ENCODE measurements at regions not wholly inside any gene's neighbourhood (a gene's known extent, or its start where the extent isn't known, plus 50 kb on each side); places are given as distances from the start of the nearest gene placed in this dataset.
A peak's percentile ranks its signal among the peaks of the same experiment; 100 is the strongest.
"Not testable (repeated sequence)": the region's sequence is repeated elsewhere in the genome, so short reads cannot be mapped to it uniquely, and the experiment has no call there.

DNA sequence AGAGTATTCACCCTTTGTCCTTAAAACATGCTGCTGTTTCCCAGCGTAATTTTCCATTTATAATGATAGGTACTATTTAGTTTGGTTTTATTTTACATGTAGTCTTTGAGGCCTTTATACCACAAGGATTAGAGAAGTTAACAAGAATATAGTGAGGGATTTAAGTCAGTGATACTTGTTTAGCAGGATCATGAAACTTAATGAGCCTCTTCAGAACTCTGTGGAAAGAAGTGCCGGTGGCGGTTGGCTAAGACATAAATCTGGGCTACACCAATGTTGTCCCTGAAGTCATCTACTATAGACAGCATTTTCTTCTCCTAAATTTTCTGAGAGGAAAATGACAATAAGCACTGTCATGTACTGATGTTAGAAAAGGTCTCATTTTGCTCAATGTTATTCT lies 1226.0 kb upstream of the SEL1L start:
- no peak for DNase-seq

DNA sequence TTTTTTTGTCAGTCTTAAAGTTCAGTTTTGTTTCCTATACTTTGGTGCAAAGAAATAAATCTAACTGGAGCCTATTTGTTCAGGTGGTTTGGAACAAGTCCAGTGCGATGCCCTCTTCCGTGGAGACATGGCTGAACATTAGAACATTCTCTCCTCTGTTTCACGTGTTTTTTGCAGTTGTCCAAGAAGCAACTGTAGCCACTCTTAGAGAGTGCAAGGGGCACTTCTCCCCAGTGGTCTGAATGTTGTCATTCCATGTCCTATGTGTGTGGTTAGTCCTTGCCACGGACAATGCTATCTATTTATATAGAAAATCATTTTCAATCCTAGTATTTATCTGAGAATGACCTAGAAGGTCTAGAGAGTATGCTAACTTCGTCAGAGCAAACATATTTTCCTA lies 1232.5 kb upstream of the SEL1L start:
- no peak for DNase-seq

DNA sequence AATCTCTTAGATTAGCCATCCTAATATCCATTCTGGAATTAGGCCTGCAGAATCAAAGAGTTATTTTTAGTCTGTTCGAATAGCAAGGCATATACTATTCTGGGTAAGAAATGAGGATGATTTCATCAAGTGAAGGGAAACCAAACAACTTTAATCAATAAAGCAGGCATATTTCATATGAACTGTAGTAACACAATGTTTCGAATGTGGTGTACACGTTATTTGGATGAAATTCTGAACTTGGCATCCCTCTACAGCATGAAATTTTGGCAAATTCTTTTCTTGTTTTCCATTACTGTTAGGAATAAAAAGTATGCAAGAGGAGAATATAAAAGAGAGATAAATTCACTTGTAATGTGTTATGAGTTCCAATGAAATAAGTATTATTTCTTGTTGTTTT lies 1233.3 kb upstream of the SEL1L start:
- DNase-seq: no peak

DNA sequence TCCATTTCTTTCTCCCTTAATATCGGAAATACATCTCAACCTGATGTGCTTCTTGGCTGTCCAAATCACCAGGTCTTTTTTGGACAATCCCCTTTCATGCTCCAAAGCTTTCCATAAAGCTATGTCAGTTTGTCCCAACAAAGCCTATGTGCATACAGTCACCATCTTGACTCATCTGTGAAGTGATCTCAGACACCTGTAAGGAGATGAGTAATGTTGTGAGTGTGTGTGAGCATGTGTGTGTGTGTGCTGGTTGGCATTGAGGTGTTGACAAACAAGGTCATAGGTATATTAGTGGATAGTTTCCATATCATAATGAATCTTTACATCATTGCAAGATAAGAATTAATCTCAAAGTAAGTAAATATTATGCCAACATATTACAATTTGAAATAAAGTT lies 1243.3 kb upstream of the SEL1L start:
- DNase-seq: no peak

DNA sequence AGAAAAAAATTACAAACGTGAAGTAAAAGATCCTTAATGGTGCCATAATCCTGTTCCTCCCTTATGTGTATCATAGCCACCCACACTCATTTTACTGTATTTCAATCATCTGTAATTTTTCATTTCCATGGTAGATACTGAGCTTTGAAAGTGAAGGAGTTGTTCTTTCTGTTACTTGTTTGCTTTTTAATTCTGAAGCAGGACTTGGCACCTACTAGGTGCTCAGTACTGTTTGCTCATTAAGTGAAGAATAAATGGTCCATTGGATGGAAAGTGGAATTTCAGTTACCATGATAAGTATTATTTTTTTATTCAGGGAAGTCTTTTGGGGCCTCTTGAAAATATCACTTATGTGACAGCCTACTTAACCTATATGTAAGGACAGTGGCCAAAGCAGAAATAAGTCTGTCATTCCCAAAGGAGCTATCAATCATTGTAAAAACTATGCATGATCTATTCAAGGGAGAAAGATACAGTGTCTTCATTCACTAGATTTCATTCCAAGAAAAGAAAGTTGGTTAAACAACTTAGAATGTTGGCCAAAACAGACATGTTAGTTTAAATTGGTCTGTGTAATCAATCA lies 1244.4 kb upstream of the SEL1L start:
- no peak for DNase-seq

DNA sequence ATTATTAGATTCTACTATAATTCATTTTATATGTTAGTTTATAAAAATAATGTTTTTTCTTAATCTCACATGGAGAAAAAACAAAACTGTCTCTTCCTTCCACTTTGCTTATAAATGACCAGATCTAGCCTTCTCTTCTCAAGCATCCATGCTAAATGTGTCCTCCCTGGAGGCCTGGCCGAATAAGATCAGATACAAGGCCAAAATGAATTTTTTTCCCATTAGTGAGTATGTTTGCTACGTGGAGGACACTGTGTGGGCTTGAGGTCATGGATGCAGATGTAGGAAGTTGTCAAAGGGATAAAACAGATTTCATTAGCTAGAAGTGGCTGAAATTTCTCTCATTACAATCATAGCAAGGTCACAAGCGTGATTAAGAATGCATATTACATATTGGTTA lies 1244.9 kb upstream of the SEL1L start:
- DNase-seq: no peak

DNA sequence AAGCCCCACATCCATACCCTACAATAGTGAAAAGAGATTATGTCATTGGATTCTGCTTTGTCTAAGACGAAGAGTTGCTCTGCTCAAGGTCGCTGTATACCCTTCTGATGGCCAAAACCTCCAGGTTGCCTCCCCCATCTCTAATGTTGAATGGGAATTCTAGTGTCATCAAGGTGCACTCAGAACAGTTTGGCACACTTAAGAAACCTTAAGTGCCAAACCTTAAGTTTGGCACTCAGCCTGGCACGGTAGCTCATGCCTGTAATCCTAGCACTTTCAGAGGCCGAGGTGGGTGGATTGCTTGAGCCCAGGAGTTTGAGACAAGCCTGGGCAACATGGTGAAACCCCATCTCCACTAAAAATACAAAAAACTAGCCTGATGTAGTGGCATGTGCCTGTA lies 1245.6 kb upstream of the SEL1L start:
- DNase-seq: no peak

DNA sequence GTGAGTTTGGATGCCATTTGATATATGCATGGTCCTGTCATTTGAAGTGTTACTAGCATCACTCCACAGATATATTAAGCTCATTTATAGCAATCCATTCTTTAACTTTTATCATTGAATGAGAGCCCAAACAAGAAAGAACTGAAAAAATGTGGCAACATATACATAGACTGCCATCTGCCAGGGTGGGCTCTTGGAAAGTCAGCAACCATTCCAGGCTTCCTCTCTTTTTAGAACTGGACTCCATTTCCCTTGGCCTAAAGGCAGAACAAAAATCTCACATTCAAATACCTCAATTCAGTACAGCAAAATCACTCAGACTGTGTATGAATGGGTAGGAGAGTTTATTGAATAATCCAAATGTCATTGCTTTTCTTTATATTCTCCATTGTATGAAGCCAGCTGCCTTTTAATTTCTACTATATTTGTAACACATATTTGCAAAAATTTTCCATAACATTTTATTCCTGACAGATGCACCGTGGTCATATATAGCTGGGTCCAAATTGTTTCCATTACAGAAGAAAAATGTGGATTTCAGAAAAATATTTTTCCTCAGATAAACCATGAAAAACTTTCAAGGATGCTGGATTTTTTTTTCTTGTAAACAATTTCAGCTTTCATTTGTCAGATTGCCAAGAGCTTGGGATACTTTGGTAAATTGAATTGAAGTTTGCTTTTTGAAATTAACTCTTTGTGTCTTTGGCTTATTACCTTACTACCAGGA lies 1252.3 kb upstream of the SEL1L start:
- DNase-seq: no peak

DNA sequence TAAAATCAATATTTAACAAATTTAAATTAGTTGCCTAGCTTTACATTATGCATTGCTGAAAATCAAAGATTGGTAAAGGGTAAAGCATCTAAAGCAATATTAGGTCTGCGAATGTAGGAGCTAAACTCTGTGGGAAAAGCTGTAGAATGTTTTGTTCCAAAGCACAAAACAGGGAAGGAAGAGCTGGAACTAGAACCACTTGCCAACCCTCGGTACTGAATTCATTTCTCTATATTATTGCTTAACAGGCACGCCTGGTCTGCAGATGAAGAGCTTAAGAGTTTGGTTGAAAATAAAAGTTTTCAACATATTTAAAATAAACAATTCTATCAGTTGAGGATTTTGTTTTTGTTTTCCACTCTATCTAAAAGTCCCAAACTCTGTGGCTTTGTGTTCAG lies 1252.8 kb upstream of the SEL1L start:
- no peak for DNase-seq

DNA sequence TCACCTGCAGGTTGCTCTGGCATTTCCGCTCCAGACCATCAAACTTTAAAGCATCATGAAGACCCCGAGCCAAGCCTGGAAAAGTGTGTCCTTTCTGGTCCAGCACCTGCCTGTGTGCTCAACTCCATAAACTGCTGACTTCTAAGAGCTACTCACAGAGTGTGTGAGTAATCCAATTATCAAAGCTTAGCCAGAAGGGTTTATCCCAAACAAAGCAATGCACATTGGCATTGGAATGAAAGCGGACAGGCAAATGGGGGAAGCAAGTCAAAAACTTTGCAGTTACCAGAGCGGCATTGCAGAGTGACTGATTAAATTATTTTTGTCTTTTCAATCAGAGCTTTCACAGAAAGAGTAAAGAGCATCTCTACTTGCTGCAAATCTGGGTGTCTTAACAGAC lies 1262.4 kb upstream of the SEL1L start:
- DNase-seq: no peak

DNA sequence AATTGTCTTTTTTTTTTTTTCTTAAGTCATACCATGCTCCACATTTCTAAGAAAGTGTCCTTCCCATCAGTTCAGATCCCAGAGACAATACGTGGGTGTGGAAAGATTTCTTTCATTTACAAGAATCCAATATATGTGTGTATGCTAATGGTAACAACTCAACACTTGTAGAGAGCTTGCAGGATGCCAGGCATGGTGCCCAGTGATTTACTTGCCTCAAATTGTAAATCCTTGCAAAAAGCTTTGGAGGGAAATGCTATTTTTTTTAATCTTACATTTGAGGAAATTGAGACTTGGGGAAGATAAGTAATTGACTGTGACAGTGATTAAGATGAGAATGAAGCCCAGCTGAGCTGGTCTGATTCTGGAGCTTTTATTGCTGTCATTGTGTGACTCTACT lies 1264.6 kb upstream of the SEL1L start:
- no peak for DNase-seq

DNA sequence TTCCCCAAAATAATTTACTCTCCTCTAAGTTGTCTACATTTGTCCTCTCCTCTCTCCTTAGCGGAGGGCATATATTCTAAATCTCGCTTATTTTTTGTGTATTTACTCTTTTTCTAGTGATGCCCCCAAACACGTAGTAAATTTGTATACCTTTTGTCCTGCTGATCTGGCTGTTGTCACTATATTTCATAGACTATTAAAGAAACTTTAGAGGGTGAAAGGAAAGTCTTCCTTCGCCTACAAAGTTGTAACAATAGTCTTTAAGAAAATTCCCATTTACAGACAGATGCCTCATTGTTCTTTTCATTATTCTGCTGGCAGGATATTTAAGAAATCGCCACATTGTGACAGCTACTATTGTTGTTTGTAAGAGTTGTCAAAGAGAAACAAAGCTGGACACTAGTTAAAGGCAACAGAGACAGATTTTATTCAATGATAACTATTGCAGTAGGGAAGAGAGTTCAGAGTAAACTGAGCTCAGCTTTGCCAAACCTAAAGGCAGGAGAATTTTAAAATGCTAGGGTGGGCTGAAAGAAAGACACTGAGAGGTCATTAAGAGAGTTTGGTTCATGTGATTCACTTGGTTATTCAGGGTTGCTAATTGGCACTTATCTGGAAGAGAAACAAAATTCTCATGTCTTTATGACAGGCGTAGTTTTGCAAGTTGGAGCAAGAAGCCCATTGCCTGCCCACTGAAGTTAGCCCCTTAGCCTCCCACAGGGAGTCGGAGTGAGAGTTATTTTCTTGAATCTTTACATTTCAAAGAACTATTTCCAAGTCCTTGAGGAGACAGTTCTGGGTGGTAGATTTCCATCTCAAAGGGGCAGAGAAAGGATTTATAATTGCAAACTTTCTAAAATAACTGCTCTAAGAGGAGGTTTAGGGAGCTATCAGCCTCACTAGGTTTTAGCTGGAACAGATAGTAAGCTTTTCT lies 1272.5 kb upstream of the SEL1L start:
- DNase-seq: no peak

DNA sequence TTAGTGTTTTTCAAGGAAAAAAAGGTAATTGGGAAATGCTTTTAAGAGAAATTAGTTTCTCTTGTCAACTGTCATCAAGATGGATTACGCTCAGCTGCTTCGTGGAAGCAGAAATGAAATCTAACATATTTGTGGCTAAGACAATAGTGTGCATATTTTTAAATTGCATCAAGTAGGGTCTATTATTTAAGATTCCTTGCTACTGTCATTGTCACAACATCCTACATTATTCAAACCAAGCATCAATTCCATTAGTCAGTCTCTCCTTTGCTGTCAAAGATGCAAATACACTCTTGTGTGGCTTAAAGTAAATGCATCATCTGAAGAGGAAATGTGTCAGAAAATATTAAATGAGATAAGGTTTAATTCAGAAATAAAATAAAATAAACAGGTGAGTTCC lies 1277.6 kb upstream of the SEL1L start:
- DNase-seq: no peak

DNA sequence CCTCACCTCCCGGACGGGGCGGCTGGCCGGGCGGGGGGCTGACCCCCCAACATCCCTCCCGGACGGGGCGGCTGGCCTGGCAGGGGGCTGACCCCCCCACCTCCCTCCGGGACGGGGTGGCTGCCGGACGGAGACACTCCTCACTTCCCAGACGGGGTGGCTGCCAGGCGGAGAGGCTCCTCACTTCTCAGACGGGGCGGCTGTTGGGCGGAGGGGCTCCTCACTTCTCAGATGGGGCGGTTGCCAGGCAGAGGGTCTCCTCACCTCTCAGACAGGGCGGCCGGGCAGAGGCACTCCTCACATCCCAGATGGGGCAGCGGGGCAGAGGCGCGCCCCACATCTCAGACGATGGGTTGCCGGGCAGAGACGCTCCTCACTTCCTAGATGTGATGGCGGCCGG lies 1280.7 kb upstream of the SEL1L start:
- not testable (repeated sequence) for DNase-seq

DNA sequence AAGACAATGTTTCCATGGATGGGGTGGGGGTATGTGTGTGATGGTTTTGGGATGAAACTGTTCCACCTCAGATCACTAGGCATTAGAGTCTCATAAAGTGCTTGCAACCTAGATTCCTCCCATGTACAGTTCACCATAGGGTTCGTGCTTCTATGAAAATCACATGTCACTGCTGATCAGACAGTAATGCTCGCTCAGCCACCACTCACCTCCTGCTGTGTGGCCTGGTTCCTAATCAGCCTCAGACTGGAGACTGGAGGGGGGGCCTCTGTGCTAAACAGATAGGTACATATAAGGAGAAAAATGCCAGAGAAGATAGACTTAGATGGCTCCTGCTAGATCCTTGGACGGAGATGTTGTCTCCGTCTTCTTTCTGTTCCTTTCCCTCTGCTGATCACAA lies 1296.9 kb upstream of the SEL1L start:
- no peak for DNase-seq

DNA sequence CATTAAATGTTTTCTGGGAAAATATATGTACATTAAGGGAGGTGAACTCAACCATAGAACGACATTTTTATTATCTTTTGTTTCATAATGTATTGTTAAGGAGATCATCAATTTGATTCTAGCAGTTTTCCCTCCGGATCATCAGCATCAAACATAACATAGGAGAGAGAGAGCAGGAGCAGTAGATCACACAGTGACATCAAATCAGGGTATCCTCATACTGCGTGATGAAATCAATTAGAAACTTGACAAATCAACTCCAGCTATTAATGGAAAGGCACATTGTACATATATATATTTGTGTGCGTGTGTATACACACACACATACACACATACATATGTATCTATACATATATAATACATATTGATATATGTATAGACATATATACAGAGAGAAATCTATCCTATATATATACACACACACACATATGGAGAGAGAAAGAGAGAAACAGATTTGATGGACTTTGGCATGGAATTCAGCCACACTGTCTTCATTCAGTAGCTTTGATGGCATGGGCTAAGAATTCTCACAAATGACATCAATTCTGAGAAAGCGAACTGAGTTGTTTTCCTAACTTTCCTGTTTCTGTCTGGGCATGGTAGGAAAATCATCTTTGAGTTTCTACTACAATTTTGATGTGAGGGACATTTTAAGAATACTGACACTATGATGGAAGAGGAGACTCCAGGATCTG lies 1302.8 kb upstream of the SEL1L start:
- no peak for DNase-seq

DNA sequence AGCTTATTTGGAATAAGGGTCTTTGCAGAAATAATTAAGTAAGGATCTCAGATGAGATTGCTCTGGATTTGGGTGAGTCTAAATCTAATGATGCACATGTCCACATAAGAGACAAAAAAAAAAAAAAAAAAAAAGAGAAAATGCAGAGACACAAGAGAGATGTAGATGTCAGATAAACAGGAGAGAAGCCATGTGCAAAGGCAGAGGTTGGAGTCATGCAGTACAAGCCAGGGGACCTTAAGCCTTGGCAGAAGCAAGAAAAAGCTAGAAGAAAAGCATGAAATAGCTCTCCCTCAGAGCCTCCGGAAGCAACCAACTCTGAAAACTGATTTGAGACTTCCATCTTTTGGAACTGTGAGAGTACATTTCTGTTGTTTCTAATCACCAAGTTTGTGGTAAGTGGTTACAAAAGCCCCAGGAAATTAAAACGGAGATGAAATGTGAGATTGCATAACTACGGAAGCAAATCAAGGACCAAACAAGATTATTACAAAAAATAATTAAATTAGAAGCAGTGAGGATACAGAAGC lies 1304.0 kb upstream of the SEL1L start:
- no peak for DNase-seq

DNA sequence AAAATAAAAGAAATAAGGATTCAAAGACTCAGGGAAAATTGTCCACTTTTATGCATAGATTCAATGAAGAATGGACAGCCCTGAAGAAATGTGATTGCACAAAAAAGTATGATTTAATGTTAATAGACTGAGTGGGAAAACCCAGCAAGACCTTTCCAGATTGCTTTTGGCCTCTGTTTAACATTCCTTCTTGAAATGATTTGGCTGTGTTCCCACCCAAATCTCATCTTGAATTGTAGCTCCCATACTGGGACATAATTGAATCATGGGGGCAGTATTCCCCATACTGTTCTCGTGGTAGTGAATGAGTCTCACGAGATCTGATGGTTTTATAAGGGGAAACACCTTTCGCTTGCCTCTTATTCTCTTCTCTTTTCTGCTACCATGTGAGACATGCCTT lies 1316.9 kb upstream of the SEL1L start:
- DNase-seq: no peak

DNA sequence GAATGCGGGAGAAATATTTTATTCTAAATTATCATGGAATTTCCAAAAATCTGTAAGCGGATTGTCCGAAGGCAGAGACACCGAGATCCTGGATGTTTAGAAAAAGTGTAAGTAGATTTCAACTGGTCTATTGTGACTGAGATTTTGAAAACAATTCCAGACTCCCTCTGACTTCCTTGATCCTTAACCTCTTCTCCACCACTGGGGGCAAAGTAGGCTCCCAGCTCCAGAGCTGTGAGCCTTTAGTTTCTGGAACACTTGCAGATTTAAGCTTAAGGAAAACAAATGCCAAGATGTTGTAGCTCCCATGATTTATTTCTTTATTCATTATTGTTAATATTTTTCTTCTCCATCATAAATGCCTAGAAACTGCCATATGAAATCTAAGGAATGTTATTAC lies 1320.5 kb upstream of the SEL1L start:
- DNase-seq: no peak

DNA sequence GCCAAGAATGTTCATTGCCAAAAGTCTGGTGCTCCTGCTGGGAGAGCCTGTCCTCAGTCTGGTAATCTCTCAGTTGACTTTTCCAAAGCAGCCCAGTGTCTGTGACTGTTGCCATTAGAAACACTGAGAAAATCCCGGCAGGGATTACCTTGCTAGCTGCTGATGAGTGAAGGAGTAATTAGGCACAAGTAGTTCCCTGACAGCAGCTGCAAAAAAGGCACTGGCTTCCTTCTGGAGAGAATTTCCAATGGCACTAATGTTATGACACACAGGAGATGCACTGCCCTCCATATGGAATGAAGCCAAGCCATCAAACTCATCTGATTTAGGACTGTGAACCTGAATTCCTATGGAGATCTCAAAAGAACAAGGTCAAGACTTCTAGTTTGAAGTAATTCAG lies 1321.2 kb upstream of the SEL1L start:
- DNase-seq: no peak

DNA sequence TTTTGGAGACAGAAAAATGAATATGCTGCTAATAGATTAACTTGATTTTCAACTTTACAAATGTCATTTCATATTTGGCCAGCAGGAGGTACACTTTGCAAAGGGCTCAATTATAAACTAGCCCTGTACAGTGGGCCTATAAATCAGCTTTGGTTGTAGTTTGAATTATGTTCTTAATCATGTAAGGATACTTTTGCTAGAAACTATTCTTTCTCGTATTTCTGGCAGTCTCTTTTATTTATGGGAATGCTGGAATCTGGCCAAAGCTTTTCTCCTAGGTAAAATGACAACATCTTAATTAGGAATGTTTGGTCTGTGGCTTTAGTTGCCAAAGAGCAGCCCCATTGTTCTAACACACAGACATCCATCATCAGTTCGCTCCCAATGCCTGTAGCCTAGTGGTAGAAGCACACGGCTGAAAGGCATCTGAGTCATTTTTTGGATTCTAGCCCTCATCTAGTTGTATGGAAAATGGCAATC lies 1322.3 kb upstream of the SEL1L start:
- peak; percentile 24 to 57 for DNase-seq

DNA sequence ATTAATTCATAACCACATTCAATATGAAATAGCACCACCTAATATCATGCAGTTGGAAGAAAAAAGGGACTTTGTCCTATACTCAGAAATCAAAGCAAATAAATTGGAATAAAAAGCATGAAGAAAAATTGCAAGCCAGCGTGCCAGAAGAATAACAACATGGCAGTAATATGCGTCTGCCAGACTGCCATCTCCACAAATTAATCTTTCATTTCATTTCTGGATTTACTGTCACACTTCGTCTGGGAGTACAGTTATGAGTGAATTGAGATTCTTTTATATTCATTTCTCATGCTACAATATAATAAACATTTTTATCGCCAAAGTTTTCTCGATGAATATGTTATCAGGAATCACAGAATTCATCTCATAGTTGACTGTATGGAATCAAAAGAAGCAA lies 1327.7 kb upstream of the SEL1L start:
- DNase-seq: no peak

DNA sequence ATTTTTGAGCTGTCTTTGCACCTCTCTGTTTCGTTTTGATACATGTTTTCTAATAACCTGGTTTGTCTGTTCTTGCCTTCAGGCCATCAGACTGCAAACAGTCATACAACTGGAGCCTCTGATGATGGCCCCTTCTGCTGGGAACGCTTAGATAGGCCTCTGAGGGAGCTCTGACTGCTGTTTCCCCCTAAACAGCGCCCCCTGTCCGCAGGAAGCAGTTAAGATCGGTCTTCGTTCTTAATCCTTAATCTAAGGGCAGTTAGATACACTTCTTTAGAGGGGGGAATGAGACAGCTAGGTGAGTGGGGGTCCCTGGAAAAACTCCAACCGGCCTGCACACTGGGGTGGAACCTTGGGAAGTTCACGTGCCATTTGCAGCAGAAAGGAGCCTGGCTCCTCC lies 1338.8 kb upstream of the SEL1L start:
- peak in 1 of 2 experiments; percentile 25 for DNase-seq

All from NCI-H526 (cell line).